HG03025 (cell line): ENCODE measurements at regions not wholly inside any gene's neighbourhood (a gene's known extent, or its start where the extent isn't known, plus 50 kb on each side); places are given as distances from the start of the nearest gene placed in this dataset.
A peak's percentile ranks its signal among the peaks of the same experiment; 100 is the strongest.
"Not testable (repeated sequence)": the region's sequence is repeated elsewhere in the genome, so short reads cannot be mapped to it uniquely, and the experiment has no call there.

ENCODE experiments used
- ATAC-seq: cut with Tn5 transposase; IDR thresholded peaks from one replicate; pipeline ENCODE4 v1.9.1; 2021; ENCODE audit warnings: mild to moderate bottlenecking, moderate library complexity; ENCODE audit not compliant: unreplicated experiment, low FRiP score

DNA sequence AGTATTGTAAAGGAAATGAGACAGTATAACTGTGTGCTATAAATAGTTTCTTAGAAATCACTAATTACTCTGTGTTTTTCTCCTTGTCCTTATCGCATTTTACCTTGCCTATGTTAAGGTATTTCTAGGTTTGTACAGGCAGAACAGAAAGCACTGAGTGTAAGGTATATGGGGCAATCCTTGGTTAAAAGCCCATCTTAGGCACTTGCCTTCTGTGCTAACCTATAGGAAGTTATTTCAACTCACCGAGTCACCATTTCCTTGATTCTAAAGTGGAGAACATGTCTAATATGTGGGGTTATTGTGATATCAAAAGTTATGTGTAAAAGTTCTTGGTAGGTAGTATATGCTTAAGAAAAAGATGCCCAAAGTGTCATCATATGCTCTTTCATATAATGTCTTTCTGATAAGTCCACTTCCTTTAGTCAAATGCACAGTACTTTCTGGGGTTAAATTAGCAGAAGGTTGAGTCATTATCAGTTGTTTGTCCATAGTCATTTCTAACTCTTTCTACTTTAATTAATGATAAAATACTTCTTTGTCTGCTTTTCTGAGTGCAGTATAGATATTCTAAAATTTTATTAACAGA lies 276.4 kb downstream of the UTRN start:
- no peak for ATAC-seq

DNA sequence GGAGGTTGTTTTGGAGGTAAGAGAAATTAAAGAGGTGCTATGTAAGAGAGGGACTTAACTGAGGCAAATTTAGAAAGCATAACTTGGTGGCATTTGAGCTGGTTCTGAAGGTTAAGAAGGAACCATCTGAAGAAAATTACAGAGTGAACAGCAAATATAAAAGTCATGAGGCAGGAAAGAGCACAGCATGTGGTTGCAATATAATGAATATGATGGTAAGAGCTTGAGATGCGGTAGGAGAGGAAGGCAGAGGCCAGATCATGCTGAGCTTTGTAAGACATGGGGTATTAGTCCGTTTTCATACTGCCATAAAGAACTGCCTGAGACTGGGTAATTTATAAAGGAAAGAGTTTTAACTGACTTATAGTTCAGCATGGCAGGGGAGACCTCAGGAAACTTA lies 279.1 kb downstream of the UTRN start:
- ATAC-seq = no peak

DNA sequence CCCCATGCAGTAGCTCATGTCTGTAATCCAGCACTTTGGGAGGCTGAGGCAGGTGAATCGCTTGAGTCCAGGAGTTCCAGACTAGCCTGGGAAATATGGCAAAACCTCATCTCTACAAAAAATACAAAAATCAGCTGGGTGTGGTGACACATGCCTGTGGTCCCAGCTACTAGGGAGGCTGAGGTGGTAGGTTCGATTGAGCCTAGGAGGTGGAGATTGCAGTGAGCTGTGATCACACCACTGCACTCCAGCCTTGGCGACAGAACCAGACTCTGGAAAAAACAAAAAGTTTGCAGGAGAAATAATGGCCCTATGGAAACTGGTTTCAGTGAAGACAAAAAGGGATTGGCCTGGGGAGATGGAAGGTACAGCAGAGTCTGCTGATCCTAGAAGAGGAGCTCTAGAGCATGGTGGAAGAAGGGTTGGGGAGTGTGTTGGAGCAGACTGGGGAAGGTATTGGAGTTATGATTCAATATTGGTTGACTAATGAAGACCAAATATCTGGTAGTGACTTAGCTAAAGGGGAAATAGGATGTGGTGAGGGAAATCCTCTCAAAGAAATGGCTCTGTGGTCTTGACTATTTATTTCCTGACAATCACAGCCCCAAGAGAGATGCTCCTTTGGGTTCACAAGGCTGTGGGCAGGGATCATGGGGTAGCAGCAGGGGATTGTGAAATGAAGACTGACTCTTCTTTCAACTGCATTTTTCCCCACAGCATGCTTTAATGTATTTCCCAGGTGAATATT lies 281.9 kb downstream of the UTRN start:
- ATAC-seq = no peak

DNA sequence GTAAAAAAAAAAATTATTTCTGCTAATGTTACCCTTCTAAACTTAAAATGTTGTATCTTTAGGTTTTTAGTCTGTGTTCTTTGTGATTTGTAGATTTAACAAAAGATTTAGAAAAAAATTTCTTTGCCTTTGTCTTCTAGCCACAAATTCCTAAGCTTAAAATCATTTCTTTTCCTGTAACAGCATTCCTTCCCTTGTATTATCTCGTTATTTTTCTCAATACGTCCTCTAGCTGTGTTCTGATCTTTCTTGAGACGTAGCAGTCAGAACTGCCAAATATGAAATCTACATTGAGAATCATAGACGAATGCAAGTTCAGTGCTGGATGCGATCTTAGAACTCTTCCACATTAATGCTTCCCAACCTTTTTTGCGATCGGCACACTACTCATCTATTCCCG lies 283.1 kb downstream of the UTRN start:
- ATAC-seq = no peak

DNA sequence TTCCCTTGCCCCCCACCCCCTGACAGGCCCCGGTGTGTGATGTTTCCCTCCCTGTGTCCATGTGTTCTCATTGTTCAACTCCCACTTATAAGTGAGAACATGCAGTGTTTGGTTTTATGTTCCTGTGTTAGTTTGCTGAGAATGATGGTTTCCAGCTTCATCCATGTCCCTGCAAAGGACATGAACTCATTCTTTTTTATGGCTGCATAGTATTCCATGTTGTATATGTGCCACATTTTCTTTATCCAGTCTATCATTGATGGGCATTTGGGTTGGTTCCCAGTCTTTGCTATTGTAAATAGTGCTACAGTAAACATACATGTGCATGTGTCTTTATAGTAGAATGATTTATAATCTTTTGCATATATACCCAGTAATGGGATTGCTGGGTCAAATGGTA lies 287.4 kb downstream of the UTRN start:
- ATAC-seq = not testable (repeated sequence)

DNA sequence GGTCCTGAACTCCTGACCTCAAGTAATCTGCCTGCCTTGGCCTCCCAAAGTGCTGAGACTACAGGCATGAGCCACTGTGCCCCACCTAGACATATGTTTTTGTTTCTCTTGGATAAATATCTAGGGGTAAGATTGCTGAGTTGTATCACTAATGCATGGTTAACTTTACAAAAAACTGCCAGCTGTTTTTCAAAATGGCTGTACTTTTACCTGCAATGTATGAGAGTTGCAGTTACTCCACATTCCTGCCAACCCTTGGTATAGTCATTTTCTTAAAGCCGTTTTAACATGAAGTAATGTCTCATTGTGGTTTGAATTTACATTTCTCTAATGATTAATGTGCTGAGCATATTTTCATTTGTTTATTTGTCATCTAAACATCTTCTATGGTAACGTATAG lies 289.7 kb downstream of the UTRN start:
- ATAC-seq = no peak

DNA sequence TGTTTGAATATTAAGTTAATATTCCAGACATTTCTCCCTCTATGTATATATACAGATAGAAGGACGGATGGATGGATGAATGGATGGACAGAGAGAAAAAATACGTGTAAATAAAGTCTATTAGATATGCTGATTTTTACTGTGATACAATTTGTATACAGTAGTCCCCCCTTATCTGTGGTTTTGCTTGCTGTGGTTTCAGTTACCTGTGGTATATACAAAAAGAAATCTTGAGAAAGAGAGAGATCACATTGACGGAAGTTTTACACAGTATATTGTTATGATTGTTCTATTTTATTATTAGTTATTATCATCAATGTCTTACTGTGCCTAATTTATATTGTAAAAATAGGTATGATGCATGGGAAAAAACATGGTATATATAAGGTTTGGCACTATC lies 290.2 kb downstream of the UTRN start:
- no peak for ATAC-seq

DNA sequence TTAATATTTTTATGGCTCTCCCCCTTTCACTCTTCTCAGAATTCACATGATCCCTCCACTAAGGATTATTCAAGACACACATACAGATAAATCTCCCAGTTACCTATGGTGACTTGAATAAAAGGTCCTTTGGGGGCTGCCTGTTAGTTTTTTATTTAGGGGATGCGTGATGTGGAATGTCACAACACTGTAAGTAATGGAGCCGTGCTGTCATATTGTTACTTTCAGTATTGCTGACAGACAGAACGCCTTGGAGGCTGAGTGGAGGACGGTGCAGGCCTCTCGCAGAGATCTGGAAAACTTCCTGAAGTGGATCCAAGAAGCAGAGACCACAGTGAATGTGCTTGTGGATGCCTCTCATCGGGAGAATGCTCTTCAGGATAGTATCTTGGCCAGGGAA lies 291.7 kb downstream of the UTRN start:
- no peak for ATAC-seq

DNA sequence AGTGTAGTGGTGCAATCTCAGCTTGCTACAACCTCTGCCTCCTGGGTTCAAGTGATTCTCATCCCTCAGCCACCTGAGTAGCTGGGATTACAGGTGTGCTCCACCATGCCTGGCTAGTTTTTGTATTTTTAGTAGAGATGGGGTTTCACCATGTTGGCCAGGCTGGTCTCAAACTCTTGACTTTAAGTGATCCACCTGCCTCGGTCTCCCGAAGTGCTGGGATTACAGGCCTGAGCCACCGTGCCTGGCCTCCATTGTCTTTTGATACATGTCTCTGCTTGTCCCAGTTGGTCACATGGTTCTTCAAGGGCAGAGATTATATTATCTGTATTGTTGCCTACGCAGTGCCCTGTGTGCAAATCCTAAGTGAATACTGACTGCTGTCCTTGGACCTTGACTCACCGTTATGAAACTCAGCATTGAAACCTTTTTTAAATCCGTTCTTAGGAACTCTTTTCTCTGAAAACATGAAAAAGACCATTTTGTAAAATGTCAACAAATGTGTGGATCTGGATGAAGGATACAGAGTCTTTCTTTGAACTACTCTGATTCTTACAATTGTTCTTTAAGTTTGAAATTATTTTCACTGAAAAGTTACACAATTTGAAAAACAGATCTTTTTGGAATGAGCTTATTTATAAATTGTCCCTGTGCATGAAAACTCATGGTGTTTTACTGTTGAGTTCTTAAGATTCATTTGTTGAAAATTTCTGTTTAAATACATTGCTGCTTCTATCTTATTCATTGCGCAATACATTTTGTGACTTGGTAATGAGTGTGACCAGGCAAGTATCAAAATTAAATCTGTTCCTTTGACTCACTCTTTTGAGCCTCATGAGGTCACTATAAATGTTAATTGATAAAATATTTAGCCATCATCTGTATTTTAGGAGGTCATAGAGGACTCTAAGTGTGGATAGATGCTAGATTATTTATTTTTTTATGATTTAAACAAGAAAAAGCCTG lies 293.5 kb downstream of the UTRN start:
- no peak for ATAC-seq

DNA sequence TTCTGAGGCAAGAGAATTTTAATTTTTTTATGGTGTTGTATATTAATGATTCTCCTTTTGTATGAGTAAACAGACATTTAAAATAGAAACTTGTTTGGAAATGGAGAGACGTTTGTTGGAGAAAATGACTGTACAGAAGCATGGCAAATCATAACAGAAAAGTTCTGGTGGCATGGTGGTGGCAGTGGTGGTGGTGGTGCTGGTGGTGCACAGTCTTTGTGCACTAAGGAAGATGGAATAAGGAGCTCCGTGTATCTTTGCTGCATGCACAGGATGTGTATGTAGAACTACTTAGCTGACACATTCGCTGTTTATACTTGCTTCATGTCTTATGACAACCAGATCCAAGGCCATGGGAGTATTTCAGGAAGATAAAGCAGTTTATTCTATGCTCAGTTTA lies 294.9 kb downstream of the UTRN start:
- ATAC-seq = no peak

DNA sequence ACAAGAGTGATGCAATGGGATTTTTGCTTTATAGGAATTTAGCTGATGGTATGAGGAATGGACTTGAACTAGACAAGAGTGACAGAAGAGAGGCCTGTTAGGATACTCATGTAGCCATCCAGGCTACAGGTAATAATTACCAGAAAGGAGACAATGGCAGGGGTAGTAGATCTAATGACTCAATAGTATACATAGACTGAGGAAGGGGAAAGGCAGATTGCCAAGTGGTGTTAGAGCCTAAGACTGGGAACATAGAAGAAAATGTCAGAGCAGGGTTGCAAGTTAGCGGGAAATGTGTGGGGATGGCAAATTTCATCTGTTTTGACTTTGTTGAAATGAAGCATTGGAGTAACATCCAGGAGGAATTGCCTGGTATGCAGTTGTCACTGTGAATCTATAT lies 295.6 kb downstream of the UTRN start:
- ATAC-seq = no peak

DNA sequence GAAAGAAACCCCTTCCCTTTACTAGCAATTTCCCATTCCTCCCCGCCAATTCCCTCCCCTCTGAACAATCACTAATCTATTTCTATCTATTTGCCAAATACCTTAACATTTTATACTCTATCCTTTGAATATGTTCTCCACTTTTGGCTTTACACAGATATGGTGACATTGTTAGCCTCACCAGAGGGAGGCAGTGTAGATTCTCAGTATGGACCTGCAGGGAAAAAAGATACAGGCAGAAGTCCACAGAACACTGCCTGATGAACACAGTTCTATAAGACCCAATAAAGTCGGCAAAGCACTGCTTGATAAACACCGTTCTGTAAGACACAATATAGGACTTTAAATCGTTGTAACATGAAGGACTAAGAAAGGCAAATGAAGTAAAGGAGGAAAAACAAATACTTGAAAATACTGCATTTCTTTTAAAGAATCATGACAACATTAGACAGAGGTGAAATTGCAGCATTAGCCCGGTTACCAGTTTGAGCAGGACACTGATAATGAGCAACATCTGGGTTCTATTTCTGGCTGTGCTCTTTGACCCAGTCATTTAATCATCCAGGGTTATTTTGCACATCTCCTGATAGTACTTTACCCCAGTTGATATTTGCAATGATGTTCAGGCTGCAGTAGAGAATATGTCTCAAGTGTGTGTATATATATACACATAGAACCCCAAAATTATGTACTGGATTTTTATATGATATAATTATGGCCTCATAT lies 296.8 kb downstream of the UTRN start:
- ATAC-seq = no peak

DNA sequence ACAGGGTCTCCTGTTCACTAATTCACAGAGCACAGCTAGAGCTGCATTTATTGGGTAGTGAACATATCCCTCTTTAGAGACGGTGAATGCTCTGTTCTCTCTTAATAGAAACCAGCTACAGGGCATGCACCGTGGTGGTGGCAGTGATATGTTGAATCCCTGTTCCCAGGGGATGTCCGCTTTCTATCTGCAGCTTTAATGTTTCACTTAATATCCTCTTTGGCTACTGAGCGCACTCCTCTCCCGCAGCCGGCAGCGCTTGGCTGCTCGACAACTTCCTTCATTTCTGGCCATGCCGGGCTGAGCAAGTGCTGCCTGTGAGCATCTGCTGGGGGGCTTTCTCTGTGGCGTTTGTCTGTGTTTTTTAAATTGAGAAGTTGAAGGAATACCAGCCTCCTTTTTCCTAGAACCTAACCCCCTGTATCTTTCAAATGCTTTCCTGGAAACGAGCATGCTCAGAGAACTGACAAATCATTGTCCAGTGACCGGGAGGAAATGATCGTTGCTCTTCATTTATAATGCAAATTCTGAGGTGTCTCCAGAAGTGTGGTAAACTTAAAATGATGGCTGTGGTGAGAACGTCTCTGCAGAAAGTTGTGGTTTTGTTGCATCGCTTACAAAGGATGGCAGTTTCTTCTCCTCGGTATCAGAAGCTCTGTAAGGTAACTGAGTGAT lies 297.9 kb downstream of the UTRN start:
- peak; percentile 94 for ATAC-seq

DNA sequence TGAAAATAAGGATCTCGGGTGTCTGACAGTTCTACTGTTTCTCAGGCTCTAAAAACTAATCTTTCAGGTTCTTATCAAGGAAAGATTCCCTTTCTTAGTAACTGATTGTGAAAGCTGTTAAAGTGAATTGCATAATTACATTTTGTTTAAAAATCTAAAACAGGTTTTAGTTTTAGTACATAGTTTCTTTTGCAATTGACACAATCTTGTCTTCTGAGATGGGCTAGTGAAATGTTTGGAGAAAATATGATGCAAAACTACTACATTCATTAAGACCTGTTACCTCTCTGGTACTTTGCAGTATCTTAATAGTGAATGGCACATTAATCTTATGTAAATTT lies 298.4 kb downstream of the UTRN start:
- ATAC-seq = no peak

DNA sequence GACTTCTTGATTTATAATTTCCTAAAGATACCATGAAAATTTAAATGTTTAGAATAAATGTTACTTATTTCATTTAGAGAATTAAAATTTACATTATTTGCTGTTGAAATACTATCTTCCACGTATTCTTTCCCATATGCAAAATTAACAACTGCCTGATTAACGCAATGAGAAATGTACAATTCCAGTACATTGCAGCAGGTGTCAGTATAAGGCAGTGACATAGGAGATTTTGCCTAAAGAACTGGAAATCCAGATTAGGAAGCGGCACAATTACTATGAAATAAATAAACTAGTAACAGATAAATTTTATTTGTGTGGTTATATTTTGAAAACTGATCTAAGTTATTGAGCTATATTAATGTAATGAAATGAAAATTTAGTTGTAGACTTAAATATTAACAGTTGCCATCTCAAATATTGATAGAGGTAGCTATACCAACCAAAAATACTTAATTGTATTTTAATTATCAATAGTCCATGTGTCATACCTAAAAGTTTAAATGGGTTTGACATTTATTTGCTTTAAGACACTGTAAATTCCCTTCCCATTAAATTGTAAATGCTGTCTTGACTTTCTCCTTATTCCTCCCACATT lies 300.2 kb downstream of the UTRN start:
- ATAC-seq = no peak

DNA sequence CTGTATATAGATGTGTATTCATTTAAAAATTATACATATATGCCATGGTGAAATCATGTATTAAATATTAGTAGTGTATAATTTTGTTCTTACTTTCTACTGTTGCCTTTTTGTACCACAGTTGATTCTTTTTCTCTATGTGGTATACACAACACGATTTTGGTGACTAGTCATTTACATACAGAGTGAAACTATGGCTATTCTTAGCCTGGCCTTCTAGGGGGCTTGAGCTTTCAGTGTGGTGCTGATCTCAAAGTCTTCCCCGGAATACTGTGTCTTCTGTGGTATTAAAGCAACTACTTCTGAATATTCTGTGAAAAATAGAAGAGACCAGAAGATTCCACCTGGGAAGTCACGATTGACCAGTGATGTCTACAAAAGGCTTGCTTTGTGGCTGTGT lies 301.9 kb downstream of the UTRN start:
- no peak for ATAC-seq

DNA sequence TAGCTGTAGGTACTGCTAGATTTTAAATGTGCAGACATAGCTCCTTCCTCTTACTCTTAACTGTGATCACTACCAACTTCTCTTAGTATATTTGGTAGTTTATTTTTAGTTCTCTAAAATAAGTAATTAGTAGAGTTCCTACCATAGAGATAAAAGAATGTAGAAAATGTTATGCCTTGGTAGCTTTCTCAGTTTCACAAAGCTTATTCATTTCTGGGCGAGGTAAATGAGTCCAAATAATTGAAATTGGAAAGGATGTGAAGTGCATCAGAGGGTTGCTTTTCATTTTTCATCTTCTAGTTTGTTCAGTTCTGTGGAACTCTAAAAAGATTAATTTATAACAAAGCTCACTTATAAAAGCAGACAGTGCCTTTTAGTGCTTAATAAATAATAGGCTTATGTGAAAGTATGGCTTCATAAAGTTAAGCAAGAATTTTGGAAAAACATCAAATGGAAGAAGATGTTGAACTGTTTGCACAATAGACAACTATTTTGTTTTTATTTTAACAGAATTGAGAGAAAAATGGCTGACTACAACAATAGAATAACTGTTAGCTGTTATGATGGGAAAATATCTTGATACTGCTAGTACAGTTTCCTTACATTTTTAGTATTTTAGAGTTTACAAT lies 303.7 kb downstream of the UTRN start:
- no peak for ATAC-seq

DNA sequence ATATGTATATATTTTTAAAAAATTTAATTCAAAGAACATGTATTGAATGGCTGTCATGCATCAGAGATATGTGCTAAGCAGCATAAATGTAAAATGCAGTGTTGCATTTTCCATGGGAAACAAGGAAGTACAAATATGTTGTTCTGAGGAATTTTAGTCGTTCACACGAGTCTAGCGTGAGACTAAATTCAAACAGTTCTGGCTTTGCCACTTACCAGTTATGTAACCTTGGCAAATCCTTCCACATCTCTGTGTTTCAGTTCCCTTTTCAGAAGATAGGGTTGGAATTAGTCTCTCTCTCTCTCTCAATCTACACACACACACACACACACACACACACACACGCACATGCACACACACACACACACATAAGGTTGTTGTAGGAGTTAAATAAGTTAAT lies 305.4 kb downstream of the UTRN start:
- no peak for ATAC-seq

DNA sequence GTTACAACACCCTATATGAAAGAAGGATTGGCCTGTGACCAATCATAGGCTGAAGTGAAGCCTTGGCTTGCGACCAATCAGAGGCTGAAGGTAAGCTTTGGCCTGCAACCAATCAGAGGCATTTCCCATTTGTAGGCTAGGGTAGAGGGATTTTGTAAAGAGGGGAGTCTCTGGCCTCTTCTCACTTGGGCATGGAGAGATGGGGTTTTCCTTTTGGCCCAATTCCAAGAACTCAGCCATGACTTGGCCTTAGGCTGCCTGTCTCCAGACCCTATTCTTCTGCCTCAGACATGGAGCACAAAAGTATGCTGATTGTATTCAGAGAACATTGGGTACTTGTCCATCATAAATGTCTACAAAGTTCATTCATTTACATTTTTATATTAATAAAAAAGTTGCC lies 308.3 kb downstream of the UTRN start:
- no peak for ATAC-seq

DNA sequence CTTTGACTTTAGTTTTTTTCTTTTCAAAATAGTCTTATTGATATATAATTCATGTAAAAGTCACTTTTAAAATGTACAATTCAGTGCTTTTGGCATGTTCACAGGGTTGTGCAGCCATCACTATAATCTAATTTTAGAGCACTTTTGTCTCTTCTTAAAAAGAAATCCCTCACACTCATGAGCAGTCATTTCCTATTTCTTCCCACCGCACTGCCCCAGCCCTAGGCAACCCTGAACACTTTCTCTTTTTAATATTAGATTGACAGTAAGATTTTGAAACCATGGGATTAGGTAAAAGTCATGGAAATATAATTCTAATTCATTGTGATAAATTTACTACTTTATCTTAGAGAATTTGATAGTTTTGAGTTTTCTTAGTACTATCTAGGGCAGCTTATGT lies 309.4 kb downstream of the UTRN start:
- ATAC-seq = no peak
